AG09309 (cell line): ENCODE measurements at regions not wholly inside any gene's neighbourhood (a gene's known extent, or its start where the extent isn't known, plus 50 kb on each side); places are given as distances from the start of the nearest gene placed in this dataset.

Experiments used
- DNase-seq: peaks from one replicate; pipeline ENCODE4 v3.0.0-alpha.2; 2010; ENCODE audit warnings: low read depth
- H3K4me3 ChIP-seq: 2 replicates; pipeline ENCODE4 v1.5.1; 2011; ENCODE audit warnings: mild to moderate bottlenecking, low read depth, low read length, moderate library complexity; ENCODE audit not compliant: control insufficient read depth
- CTCF ChIP-seq: IDR thresholded peaks from 2 replicates; pipeline ENCODE4 v1.5.1; 2011; ENCODE audit warnings: mild to moderate bottlenecking, low read depth, low read length, inconsistent platforms; ENCODE audit not compliant: insufficient read depth, control insufficient read depth; ENCODE audit errors: missing control alignments

- H3K4me3 ChIP-seq, result no peak overlapping the region
- no peak for TF ChIP-seq CTCF
- no peak for DNase-seq
Measured at GRCh38 chr4:66842026-66842723, 703.1 kb downstream of the CENPC start.

GRCh38 chr4:66840178-66840577 lies 705.1 kb downstream of the CENPC start:
- H3K4me3 ChIP-seq, result no peak overlapping the region
- DNase-seq, result no peak
- no peak for TF ChIP-seq CTCF

- DNase-seq, result no peak
- no peak for TF ChIP-seq CTCF
- no peak overlapping the region for H3K4me3 ChIP-seq
Measured at GRCh38 chr4:66837279-66837922, 707.9 kb downstream of the CENPC start.

GRCh38 chr4:66829310-66829709 lies 716.0 kb downstream of the CENPC start:
- no peak for DNase-seq
- TF ChIP-seq CTCF, result no peak
- no peak overlapping the region for H3K4me3 ChIP-seq

- no peak for DNase-seq
- no peak for TF ChIP-seq CTCF
- H3K4me3 ChIP-seq, result no peak overlapping the region
Measured at GRCh38 chr4:66820681-66821080, 724.6 kb downstream of the CENPC start.

- no peak for DNase-seq
- no peak for TF ChIP-seq CTCF
Measured at GRCh38 chr4:66814277-66814676, 731.0 kb downstream of the CENPC start.

More at GRCh38 chr4:66814277-66814676, 731.0 kb downstream of the CENPC start:
- H3K4me3 ChIP-seq, result no peak overlapping the region
